Globus pallidus (tissue), 1 donor: ENCODE measurements at regions not wholly inside any gene's neighbourhood (a gene's known extent, or its start where the extent isn't known, plus 50 kb on each side); places are given as distances from the start of the nearest gene placed in this dataset.
"Not testable (repeated sequence)": the region's sequence is repeated elsewhere in the genome, so short reads cannot be mapped to it uniquely, and the experiment has no call there.

Experiments
- DNase-seq: peaks from one replicate; pipeline ENCODE4 v3.0.0-alpha.2; 2015; ENCODE audit warnings: low spot score

DNA sequence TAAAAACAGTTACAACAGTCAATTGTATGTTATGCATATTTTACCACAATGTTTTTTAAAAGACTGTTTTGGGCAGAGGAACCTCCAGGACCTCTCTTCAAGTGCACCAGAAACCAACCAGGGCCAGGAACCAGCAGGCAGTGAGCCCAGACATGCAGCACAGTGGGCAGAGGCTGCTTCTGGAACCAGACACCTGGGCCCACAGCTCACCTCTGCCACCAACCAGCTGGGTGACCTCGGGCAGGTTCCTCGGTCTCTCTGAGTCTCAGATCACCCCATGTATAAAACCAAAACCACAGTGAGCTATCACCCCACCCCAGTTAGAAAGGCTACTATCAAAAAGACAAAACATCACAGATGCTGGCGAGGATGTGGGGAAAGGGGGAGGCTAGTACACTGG, 161.0 kb downstream of the C16orf95 start:
- no peak for DNase-seq

DNA sequence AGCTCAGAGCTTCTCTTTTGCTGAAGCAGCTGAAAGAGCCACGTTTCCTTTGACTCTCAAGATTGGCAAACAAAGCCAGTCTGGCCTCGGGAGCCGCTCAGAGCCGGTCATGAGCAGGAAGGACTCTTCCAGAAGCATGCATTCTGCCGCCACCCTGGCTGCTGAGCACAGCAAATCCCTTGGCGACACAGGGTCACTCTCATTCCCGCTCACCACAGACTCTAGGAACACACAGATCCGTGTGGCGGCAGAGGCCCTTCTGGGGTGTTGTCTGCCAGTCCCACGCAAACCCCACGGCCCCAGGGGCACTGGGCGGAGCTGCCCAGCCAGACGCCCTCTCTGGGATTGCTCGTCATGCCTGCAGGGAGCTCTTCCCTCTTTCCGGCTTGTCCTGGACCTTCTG, 157.0 kb downstream of the C16orf95 start:
- DNase-seq, result no peak

DNA sequence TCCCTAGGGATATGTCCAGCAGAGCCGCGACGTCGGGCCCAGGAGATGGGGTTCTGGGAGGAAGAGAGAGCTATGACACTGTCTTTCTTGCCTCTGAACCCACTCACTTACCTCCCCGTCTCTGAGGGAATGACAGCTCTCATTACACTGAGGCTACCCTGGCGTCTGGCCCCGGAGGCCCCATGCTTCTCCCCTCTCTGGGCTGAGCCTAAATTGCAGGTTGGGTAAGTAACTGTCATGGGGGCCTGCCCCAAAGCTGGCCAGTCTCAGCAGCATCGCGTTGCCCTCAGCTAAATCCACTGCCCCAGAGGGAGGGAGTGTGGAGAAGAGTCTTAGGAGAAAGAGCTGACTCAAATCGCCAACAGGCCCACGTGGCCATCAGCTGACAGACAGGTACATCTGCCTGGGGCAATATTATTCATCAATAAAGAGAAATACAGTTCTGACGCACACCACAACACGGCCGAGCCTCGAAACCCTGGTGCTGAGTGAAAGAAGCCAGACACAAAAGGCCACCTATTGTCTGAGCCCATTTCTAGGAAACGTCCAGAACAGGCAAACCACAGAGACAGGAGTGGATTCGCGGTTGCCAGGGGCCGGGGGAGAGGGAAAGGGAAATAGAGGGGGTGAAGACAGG, 156.4 kb downstream of the C16orf95 start:
- DNase-seq, result no peak

DNA sequence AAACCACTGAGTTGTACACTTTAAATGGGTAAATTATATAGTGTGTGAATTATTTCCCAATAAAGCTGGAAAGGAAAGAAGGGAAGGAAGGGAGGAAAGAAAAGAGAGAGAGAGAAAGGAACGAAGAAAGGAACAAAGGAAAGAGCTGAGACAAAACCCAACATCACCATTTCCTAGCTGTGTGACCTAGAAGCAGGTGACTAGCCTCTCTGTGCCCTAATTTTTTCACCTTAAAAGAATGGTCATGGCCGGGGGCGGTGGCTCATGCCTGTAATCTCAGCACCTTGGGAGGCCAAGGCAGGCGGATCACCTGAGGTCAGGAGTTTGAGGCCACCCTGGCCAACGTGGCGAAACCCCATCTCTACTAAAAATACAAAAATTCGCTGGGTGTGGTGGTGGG, 155.8 kb downstream of the C16orf95 start:
- DNase-seq, result not testable (repeated sequence)

GRCh38 chr16:87161822-87162676, 155.1 kb downstream of the C16orf95 start:
- DNase-seq, result no peak

DNA sequence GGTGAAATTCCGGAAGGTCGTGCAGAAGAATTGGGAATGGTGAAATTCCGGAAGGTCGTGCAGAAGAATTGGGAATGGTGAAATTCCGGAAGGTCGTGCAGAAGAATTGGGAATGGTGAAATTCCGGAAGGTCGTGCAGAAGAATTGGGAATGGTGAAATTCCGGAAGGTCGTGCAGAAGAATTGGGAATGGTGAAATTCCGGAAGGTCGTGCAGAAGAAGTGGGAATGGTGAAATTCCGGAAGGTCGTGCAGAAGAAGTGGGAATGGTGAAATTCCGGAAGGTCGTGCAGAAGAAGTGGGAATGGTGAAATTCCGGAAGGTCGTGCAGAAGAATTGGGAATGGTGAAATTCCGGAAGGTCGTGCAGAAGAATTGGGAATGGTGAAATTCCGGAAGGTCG, 154.4 kb downstream of the C16orf95 start:
- DNase-seq, result not testable (repeated sequence)

DNA sequence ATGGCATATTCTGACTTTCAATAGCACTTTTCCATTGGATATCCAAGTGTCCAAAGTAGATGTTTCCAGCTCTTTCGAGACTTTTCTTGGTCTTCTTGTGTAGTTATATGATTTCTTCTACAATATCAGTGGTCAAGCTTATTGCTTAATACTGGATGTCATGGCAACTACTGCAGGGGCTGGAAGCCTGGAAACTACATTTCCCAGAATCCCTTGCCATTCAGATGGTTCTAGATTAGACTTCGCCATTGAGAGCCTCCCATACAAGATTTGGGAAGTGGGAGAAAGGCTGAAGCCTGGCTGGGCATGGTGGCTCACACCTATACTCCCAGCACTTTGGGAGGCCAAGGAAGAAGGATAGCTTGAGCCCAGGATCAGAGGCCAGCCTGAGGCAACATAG, 153.6 kb downstream of the C16orf95 start:
- no peak for DNase-seq

DNA sequence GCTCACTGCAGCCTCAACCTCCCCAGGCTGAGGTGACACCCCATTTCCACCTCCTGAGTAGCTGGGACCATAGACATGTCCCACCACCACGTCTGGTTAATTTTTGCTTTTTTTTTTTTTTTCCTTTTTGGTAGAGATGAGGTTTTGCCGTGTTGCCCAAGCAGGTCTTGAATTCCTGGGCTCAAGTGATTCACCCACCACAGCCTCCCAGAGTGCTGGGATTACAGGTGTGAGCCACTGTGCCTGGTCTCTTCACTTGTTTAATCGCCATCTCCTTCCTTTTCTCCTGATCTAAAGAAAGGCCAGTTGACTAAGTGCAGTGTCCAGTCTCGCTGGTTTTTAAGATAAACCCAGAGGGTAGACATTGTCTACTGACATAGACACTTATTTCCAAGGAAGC, 152.0 kb downstream of the C16orf95 start:
- DNase-seq, result no peak

DNA sequence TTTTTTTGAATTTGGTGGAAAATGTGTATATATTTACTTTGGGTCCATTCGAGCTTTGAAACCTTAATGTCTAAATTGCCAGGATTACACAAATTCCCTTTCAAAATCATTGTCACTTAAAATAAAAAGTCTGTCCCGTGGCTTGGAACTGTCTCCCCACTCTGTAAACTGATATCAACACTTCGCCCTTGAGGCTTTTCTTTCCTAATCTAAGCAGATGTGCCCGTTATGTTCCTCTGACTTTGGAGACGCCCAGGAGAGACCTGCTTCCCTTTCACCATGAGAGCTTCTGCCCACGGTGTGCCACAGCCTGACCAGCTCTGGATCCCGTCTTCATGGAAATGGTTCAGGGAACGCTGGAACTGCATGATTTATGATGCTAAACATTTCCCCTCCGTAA, 151.3 kb downstream of the C16orf95 start:
- no peak for DNase-seq

- no peak for DNase-seq
These were observed 150.9 kb downstream of the C16orf95 start for GRCh38 chr16:87166321-87166720.

DNA sequence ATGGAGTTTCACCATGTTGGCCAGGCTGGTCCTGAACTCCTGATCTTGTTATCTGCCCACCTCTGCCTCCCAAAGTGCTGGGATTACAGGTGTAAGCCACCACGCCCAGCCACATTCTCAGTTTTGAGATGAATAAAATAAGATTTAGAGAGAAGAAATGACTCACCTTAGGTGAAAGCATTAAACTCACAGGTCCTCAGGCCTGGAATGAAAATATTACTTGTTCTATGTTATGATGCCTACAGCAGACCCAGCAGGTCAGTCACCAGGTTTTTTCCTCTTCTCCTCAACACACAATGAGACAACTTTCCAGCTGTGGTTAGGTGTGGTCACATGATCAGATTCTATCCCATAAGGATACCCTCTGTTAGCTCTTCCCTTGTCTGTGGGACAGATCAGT, 150.3 kb downstream of the C16orf95 start:
- no peak for DNase-seq

DNA sequence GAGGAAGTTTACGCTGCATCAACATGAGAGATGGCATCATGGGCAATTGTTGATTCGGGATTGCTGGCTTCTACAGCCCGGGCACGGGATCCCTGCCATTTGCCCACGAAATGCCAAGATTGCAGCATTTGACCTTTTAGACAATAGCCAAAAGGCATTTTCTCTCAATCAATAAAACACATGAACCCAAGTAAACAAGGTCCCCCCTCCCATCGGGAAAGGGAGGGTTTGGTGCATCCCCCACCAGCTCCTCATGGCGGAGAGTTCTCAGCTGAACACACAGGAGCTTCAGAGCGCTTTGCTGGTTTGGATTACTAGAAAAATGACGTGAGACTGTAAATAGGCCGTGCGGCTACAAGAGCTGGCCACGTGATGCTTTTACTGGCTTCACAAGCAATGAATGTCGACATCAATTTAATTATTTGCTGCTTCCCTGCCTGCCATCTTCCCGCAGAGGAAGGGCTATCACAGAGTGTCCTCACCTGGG, 147.6 kb downstream of the C16orf95 start:
- no peak for DNase-seq

GRCh38 chr16:87170310-87170709, 146.9 kb downstream of the C16orf95 start:
- DNase-seq, result no peak

- DNase-seq, result no peak
These were observed 145.5 kb downstream of the C16orf95 start for GRCh38 chr16:87171723-87172122.

DNA sequence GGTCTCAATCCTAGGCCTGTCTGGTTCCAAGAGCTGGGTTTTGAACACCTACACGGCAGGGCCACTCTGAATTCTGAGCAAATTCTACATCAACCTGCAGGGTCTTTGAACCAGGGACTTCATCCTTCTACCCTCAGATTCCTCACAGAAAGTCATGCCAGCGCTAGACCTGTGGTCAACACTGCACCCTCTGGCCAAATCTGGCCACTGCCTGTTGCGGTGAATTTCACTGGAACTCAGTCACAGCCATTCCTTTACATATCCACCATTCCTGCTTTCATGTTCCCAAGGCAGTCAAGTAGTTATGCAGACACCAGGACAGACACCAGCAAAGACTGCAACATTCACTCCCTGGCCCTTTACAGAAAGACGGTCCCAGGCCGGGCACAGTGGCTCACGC, 144.6 kb downstream of the C16orf95 start:
- no peak for DNase-seq

DNA sequence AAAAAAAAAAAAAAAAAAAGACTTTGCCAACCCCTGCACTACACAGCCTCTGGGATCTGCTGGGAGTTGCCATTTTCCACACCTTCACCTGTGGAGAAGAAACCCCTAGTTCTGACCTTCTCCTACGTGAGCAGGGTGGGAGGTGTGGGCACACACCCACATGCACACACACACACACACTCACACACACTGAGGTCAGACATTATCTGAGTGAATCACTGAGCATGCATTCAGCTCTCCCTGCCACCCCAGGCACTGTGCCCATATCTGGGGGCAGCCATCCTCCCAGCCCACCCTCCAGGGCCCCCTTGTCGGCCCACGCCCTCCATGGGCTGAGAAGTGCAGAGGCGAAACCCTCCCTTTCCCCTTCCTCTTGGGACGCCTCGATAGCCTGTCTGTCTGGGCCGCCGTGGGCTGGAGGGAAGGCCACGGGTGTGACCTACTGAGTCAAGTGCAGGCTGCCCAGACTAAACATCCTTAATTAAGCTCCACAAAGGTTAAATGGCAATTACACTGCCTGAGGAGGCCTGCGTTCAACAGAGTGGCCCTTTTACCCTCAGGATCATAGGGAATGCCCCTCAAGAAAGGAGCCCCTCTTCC, 143.8 kb downstream of the C16orf95 start:
- DNase-seq, result no peak

- DNase-seq, result no peak
These were observed 143.1 kb downstream of the C16orf95 start for GRCh38 chr16:87174061-87174460.

- DNase-seq, result no peak
These were observed 140.5 kb downstream of the C16orf95 start for GRCh38 chr16:87176735-87177134.

GRCh38 chr16:87177673-87178072, 139.5 kb downstream of the C16orf95 start:
- no peak for DNase-seq

GRCh38 chr16:87178177-87178863, 138.9 kb downstream of the C16orf95 start:
- no peak for DNase-seq

DNA sequence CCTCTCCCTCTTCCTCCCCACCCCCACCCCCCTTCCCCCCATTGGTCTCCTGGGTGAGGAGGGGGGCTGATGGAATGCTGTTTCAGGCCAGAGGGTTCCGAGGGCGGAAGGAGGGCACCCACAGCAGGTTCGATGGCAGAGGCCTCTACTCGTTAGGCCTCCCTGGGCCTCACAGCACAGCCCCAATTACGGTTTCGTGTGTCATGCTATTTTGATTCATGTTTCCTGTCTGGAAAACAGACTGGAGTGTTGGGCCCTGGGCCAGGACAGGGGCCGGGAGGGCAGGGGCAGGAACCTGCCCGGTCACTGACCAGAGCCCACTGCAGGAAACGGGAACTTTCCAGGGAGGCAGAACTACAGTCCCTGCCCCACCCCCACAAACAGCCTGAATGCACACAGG, 138.2 kb downstream of the C16orf95 start:
- no peak for DNase-seq

GRCh38 chr16:87180069-87180468, 137.1 kb downstream of the C16orf95 start:
- DNase-seq, result no peak
